OCI-LY3 (cell line): ENCODE measurements at regions not wholly inside any gene's neighbourhood (a gene's known extent, or its start where the extent isn't known, plus 50 kb on each side); places are given as distances from the start of the nearest gene placed in this dataset.

Source experiments
- H2AFZ ChIP-seq: fragments of 200-600, 300-600 bp; shearing (Covaris generic); 2 replicates; pipeline ENCODE4 v1.6.0; 2014; ENCODE audit warnings: antibody characterized with exemption, low read depth, low read length
- H3K27ac ChIP-seq: fragments of 200-600, 300-600 bp; sonication (generic); 2 replicates; pipeline ENCODE4 v1.5.1; 2014; ENCODE audit warnings: mild to moderate bottlenecking, low read length, moderate library complexity, mixed read lengths
- H3K27me3 ChIP-seq: fragments of 200-600, 300-600 bp; sonication (generic); 2 replicates; pipeline ENCODE4 v1.6.1; 2014; ENCODE audit warnings: low read depth, low read length, mixed read lengths
- H3K36me3 ChIP-seq: fragments of 200-600, 300-600 bp; sonication (generic); replicated peaks from 2 replicates; pipeline ENCODE3; 2014; ENCODE audit warnings: low read depth, low read length, mixed read lengths
- H3K4me1 ChIP-seq: fragments of 300-600, 200-600 bp; sonication (generic); 2 replicates; pipeline ENCODE4 v1.6.1; 2014; ENCODE audit warnings: low read length, mixed read lengths
- H3K4me2 ChIP-seq: fragments of 200-600, 300-600 bp; sonication (generic); 2 replicates; pipeline ENCODE4 v1.6.1; 2014; ENCODE audit warnings: low read length, mixed read lengths
- H3K4me3 ChIP-seq: fragments of 300-600, 200-600 bp; sonication (generic); 2 replicates; pipeline ENCODE4 v1.5.1; 2014; ENCODE audit warnings: antibody characterized with exemption, mild to moderate bottlenecking, low read length, moderate library complexity
- H3K79me2 ChIP-seq: fragments of 300-600, 200-600 bp; shearing (Covaris generic); 2 replicates; pipeline ENCODE4 v1.6.1; 2014; ENCODE audit warnings: mild to moderate bottlenecking, low read length, mixed read lengths
- H3K9ac ChIP-seq: fragments of 300-600, 200-600 bp; shearing (Covaris generic); 2 replicates; pipeline ENCODE4 v1.6.0; 2014; ENCODE audit warnings: mild to moderate bottlenecking, low read length, moderate library complexity
- H3K9me3 ChIP-seq: fragments of 200-600, 300-600 bp; shearing (Covaris generic); 2 replicates; pipeline ENCODE4 v1.6.1; 2014; ENCODE audit warnings: low read length, mixed read lengths; ENCODE audit not compliant: insufficient read depth
- H4K20me1 ChIP-seq: fragments of 200-600, 300-600 bp; sonication (generic); 2 replicates; pipeline ENCODE4 v1.6.1; 2016; ENCODE audit warnings: low read length, mixed read lengths; ENCODE audit not compliant: insufficient read depth
- CTCF ChIP-seq: fragments of 200-600, 300-600 bp; sonication (generic); IDR thresholded peaks from 2 replicates; pipeline ENCODE4 v1.5.1; 2014; ENCODE audit warnings: antibody characterized with exemption, low read length, low read depth
- EZH2phosphoT487 ChIP-seq: fragments of 200-600 bp; shearing (Covaris generic); IDR thresholded peaks from 2 replicates; pipeline ENCODE4 v1.6.1; 2018; ENCODE audit warnings: antibody characterized with exemption, mixed run types, low read depth

GRCh38 chr4:166309286-166309685 lies 436.2 kb downstream of the TLL1 start:
- H3K79me2 ChIP-seq, result no peaks in the 10 kb centered on the region
- no peak overlapping the region for H3K27ac ChIP-seq
- no peak overlapping the region for H3K9ac ChIP-seq
- no peaks in the 10 kb centered on the region for H3K27me3 ChIP-seq
- H2AFZ ChIP-seq, result no peak overlapping the region
- no peaks in the 10 kb centered on the region for H3K9me3 ChIP-seq
- TF ChIP-seq CTCF (no peak), EZH2phosphoT487 (no peak)
- no peaks in the 10 kb centered on the region for H3K4me1 ChIP-seq
- no peaks in the 10 kb centered on the region for H4K20me1 ChIP-seq
- H3K4me3 ChIP-seq, result no peak overlapping the region
- no peaks in the 10 kb centered on the region for H3K36me3 ChIP-seq
- H3K4me2 ChIP-seq, result no peak overlapping the region

GRCh38 chr4:166311169-166311568 lies 438.1 kb downstream of the TLL1 start:
- Histone ChIP-seq H3K27me3 (no peaks in the 10 kb centered on the region), H3K4me1 (no peaks in the 10 kb centered on the region), H3K9me3 (no peaks in the 10 kb centered on the region), H4K20me1 (no peaks in the 10 kb centered on the region), H3K4me2 (no peak overlapping the region), H3K79me2 (no peaks in the 10 kb centered on the region), H3K27ac (no peak overlapping the region), H3K4me3 (no peak overlapping the region), H3K9ac (no peak overlapping the region), H2AFZ (no peak overlapping the region), H3K36me3 (no peaks in the 10 kb centered on the region)
- TF ChIP-seq CTCF, result no peak
- TF ChIP-seq EZH2phosphoT487, result no peak

GRCh38 chr4:166312166-166312565 lies 439.1 kb downstream of the TLL1 start:
- Histone ChIP-seq H3K9me3 (no peaks in the 10 kb centered on the region), H4K20me1 (no peaks in the 10 kb centered on the region), H3K4me1 (no peaks in the 10 kb centered on the region), H3K79me2 (no peaks in the 10 kb centered on the region), H3K27me3 (no peaks in the 10 kb centered on the region), H3K4me3 (no peak overlapping the region), H3K27ac (no peak overlapping the region), H3K36me3 (no peaks in the 10 kb centered on the region), H2AFZ (no peak overlapping the region), H3K9ac (no peak overlapping the region), H3K4me2 (no peak overlapping the region)
- no peak for TF ChIP-seq EZH2phosphoT487
- no peak for TF ChIP-seq CTCF

GRCh38 chr4:166314902-166315301 lies 441.9 kb downstream of the TLL1 start:
- H3K9me3 ChIP-seq, result no peaks in the 10 kb centered on the region
- H4K20me1 ChIP-seq, result no peaks in the 10 kb centered on the region
- no peaks in the 10 kb centered on the region for H3K27me3 ChIP-seq
- H3K27ac ChIP-seq, result no peak overlapping the region
- no peaks in the 10 kb centered on the region for H3K4me1 ChIP-seq
- TF ChIP-seq CTCF (no peak), EZH2phosphoT487 (no peak)
- H2AFZ ChIP-seq, result no peak overlapping the region
- no peak overlapping the region for H3K9ac ChIP-seq
- H3K36me3 ChIP-seq, result no peaks in the 10 kb centered on the region
- H3K4me3 ChIP-seq, result no peak overlapping the region
- H3K4me2 ChIP-seq, result no peak overlapping the region
- no peaks in the 10 kb centered on the region for H3K79me2 ChIP-seq
